ENCODE measurements at regions not wholly inside any gene's neighbourhood (a gene's known extent, or its start where the extent isn't known, plus 50 kb on each side); places are given as distances from the start of the nearest gene placed in this dataset.

- DNase-seq (ENCODE audit: low read depth in 2 of 2, low spot score in 1 of 2): no peak
Measured at GRCh38 chr1:239538239-239538988, 152.0 kb downstream of the CHRM3 start.

DNA sequence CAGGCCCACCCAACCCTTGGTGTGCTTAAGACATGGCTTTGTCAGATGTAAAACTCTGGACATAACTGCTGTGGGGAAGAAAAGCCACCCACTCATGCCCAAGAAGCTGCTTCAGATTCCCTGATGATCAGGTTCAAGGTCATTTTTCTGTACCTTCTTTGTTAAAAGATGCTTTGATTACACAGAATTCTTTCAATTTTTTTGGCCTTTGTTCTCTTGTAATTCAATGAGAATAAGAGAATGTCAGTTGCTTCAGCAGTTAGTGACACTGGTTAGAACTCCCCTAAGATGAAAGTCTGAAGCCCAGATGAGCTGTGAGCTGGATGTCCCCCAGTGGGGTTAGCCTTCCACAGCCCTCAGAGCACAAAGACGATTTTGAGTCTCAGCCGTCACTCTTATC is 152.7 kb downstream of the CHRM3 start:
- no peak for DNase-seq (ENCODE audit: low read depth in 2 of 2, low spot score in 1 of 2)

GRCh38 chr1:239539812-239540211 is 153.4 kb downstream of the CHRM3 start:
- DNase-seq (ENCODE audit: low read depth in 2 of 2, low spot score in 1 of 2): no peak

GRCh38 chr1:239543873-239544272 is 157.5 kb downstream of the CHRM3 start:
- DNase-seq (ENCODE audit: low read depth in 2 of 2, low spot score in 1 of 2): no peak

- DNase-seq (ENCODE audit: low read depth in 2 of 2, low spot score in 1 of 2): no peak
Measured at GRCh38 chr1:239545466-239545865, 159.1 kb downstream of the CHRM3 start.

DNA sequence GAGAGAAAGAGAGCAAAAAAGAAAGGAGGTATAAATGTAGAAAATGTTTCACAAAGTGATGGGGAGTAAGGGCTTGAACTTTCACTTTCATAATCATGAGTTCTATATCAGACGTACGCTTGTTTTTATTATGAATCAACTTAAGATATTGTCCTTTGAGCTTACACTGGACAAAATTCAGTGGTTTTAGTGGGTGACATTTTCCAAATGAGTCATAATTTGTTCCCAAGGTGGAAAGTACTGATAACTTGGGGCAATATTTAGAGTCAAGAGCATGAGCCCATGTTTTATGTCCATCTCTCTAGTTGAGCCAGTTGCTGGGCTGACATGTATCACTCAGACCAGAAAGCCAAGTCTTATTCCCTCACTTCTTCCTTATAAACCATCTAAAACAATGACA is 161.6 kb downstream of the CHRM3 start:
- DNase-seq (ENCODE audit: low read depth in 2 of 2, low spot score in 1 of 2): no peak

DNA sequence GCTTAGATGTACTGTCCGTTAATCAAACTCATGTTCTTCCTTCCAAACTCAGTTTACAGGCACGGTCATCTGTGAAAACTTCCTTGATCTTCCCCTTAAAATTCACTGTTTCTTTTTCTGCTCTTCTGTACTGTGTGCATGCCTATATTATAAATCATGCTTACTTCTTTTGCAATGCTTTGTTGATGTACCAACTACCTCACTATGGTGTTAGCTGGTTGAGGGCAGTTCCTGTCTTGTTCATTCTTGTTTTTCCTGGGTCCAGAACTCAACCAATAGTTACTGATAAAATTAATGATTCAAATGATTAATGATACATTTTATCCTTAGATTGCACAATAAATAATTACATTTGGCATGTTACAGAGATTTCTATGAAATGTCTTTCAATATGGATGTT is 163.8 kb downstream of the CHRM3 start:
- no peak for DNase-seq (ENCODE audit: low read depth in 2 of 2, low spot score in 1 of 2)

- DNase-seq (ENCODE audit: low read depth in 2 of 2, low spot score in 1 of 2): no peak
Measured at GRCh38 chr1:239555350-239555749, 169.0 kb downstream of the CHRM3 start.

- no peak for DNase-seq (ENCODE audit: low read depth in 2 of 2, low spot score in 1 of 2)
Measured at GRCh38 chr1:239558559-239558958, 172.2 kb downstream of the CHRM3 start.

GRCh38 chr1:239558991-239559390 is 172.6 kb downstream of the CHRM3 start:
- DNase-seq (ENCODE audit: low read depth in 2 of 2, low spot score in 1 of 2): no peak

DNA sequence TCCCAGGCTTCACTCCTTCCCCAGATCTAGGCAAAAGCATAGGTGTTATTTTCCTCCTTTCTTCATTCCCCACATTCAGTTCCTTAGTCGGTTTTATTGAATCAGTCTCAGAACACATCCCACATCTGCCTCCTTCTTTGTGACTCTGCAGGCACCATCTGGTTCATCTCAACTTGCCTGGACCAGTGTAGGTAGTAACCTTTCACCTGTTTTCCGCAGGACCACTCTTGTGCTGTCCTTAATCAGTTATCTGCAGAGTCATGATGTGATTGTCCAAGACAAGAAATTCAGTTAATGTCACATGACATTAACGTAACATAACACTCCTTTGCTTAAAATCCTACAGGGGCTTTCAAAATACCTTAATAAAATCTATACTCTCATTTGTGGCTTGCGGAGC is 174.6 kb downstream of the CHRM3 start:
- no peak for DNase-seq (ENCODE audit: low read depth in 2 of 2, low spot score in 1 of 2)

DNA sequence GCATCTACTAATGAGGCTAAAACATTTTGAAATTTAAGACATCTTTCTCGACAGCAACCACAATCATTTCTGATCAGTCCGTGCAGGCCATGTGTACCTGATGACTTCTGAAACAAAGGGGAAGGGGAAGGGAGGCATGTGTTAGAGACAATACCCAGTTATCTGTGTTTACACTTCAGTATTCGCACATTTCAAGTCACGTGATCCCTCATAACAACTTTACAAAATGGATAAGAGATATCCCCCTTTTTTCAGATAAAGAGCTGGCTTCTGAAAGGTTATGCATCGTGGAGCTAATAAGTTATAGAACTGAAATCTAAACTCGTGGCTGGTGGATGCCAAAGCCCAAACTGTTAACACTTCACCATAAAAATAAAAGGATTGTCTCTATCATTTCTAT is 175.7 kb downstream of the CHRM3 start:
- no peak for DNase-seq (ENCODE audit: low read depth in 2 of 2, low spot score in 1 of 2)

DNA sequence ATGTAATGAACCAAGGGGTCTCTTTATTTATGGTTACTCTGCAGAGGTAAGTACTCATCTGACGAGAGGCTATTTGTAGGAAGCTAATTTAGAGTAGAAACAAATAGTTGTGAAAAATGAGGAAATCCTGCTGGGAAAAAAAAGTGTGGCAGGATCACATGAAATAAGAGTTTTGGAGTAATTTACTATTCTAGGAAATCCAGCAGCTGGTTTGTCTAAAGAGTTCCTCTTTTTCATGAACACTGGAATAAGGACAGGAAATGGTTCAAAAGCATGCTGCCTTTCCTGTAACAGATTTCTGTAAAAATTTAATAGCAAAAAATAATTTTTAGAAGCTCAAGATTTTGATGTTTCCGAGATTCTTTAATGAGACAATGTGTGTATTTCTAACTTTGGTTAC is 177.3 kb downstream of the CHRM3 start:
- no peak for DNase-seq (ENCODE audit: low read depth in 2 of 2, low spot score in 1 of 2)

GRCh38 chr1:239566074-239566473 is 179.7 kb downstream of the CHRM3 start:
- no peak for DNase-seq (ENCODE audit: low read depth in 2 of 2, low spot score in 1 of 2)

DNA sequence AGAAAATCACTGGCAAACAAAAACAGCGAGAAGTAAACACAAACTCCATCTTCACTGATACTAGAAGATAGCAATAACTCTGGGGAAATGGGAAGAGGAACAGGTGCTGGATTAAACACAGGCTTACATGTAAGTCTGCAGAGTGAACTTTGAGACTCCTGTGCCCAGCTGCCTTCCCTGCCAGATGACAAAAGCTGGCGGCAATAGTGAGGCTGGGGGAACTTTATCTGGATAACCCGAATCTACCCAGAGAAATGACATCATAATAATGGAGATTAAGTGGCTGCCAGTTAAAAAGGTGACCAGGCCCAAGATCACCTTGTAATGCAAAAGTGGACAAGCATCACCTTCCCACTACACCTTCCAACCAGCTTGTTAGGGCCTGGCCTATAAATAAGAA is 184.5 kb downstream of the CHRM3 start:
- DNase-seq (ENCODE audit: low read depth in 2 of 2, low spot score in 1 of 2): no peak

- no peak for DNase-seq (ENCODE audit: low read depth in 2 of 2, low spot score in 1 of 2)
Measured at GRCh38 chr1:239572183-239572582, 185.8 kb downstream of the CHRM3 start.

DNA sequence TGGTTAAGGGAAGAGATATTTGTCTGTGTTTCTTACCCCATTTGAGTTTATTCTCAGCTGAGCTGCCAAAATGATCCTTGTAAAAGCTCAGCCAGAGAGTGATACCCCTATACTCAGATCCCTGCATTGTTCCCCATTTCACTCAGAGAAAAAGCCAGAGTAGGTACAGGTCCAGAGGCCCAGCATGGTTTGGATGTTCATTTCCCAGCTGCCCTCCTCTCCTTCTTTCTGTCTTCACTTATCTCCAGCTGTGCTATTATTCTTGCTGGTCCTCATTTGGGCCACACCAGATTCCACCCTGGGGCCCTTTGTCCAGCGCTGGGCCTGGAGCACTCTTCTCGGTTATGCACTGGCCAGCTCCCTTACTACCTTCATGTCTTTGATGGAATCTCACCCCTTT is 187.7 kb downstream of the CHRM3 start:
- DNase-seq (ENCODE audit: low read depth in 2 of 2, low spot score in 1 of 2): no peak

- DNase-seq (ENCODE audit: low read depth in 2 of 2, low spot score in 1 of 2): no peak
Measured at GRCh38 chr1:239575113-239575512, 188.7 kb downstream of the CHRM3 start.

DNA sequence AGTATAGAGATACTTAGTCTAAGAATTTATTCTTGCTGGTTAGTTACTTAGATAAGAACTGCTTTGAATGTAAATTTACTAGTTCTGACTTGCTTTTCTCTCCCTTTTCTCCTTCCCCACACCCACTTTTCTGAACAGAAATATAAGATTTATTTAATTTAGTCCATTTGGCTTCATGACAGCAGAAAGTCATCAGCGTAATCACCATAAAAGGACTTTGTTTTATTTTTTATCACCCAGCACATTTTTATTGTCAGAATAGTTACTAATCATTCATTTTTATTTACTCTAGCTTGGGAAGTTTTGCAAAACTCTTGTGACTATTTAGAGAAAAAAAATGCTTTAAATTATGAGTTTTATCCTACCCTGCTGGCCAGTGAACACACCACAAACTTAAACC is 197.2 kb downstream of the CHRM3 start:
- no peak for DNase-seq (ENCODE audit: low read depth in 2 of 2, low spot score in 1 of 2)

DNA sequence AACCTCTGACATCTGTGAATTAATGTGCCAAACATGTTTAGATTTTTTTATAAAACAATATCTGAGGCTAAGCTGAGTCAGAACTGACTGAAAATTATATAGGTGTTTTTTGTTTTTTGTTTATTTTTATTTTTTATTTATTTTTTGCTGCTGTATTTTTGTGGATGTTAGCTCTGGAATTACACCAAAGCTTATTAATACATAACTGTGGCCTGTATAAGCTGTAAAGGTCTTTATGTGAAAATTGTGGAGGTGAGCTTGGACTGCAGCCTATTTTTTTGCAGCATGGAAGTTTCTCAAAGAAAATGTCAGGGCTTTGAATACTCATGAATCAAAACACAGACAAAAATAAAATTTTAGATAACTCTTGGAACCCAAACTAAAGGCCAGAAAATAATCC is 199.8 kb downstream of the CHRM3 start:
- no peak for DNase-seq (ENCODE audit: low read depth in 2 of 2, low spot score in 1 of 2)

DNA sequence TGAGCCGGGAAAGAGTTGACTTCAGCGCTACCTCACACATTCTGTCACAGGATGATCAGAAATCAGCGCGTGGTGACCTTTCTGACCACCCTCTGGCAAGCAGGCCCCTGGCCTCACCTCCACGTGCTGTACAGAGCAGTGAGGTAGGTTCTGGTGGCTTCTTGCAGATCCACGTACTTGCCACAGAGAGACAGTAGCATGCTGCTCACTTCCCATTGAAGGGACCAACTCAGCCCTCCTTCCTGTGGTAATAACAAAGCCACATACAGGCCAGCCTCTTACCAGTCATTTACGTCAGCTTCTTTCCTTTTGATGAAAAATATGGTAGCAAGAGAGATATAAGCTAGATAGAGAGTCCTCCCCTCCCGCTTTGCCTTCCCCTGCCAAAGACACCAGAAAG is 200.7 kb downstream of the CHRM3 start:
- DNase-seq (ENCODE audit: low read depth in 2 of 2, low spot score in 1 of 2): no peak

GRCh38 chr1:239587574-239588369 is 201.4 kb downstream of the CHRM3 start:
- DNase-seq (ENCODE audit: low read depth in 2 of 2, low spot score in 1 of 2): no peak

DNA sequence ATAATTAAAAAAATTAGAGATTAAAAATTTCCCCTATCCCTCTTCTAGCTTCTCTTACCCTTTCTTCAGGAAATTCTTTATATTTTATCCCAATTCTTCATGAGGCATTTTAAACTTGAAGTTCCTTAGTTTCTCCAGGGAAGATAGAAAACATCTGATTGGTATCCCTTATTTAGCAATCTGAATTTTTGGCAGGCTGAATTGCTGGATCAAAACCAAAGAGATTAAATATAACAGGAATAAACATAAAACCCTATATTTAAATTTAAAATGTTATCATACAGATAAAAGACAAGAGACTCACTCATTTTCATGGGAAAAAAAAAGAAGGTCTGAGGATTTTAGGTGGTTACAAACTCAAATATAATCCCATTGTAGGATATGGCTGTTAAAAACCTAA is 204.2 kb downstream of the CHRM3 start:
- no peak for DNase-seq (ENCODE audit: low read depth in 2 of 2, low spot score in 1 of 2)
